ENCODE measurements at regions not wholly inside any gene's neighbourhood (a gene's known extent, or its start where the extent isn't known, plus 50 kb on each side); places are given as distances from the start of the nearest gene placed in this dataset.

DNA sequence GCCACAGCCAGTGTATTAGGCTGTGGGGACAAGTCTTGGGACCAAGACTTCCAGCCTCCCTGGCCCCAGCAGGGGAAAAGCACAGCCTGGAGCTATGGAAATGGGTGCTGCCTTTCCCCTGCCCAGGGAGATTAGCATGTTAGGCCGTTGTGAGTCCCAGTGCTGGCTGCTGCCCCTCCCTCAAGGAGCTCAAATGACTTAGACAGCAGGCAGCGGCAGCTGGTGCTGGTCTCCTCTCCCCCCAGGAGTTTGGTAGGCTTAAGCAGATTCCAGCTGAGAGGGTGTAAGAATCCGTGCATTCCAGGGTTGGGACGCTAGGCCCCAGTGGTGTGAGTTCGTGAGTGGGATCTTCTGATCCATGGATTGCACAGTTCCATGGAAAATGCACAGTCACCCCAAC is 301.5 kb upstream of the PHF14 start:
- ATAC-seq (ENCODE audit: insufficient read depth, low FRiP score), result no peak
- Histone ChIP-seq H3K36me3 (ENCODE audit: control insufficient read depth in 4 of 4, insufficient read depth in 4 of 4, low read length in 4 of 4) (no peaks in the 10 kb centered on the region), H3K4me1 (ENCODE audit: control insufficient read depth in 5 of 5, insufficient read depth in 5 of 5, low read length in 5 of 5) (no peaks in the 10 kb centered on the region), H3K9me3 (ENCODE audit: control insufficient read depth in 4 of 4, insufficient read depth in 3 of 4, low read length in 3 of 4) (peaks cover 0 to 3% (median 0%) of the 10 kb centered on the region in 4 donors), H3K27me3 (ENCODE audit: control insufficient read depth in 3 of 3, insufficient read depth in 3 of 3, low read length in 2 of 3) (no peaks in the 10 kb centered on the region), H3K9ac (ENCODE audit: insufficient read depth in 1 of 2, low read length in 2 of 2) (no peak overlapping the region), H3K4me3 (no peak overlapping the region), H3K27ac (ENCODE audit: low read depth in 1 of 2, low read length in 1 of 2) (no peak overlapping the region)
- no peak for DNase-seq
- 79 to 84% methylated on average over 5 of the region's 5 CpGs for WGBS, 2 donors
- TF ChIP-seq, protein P1, sequence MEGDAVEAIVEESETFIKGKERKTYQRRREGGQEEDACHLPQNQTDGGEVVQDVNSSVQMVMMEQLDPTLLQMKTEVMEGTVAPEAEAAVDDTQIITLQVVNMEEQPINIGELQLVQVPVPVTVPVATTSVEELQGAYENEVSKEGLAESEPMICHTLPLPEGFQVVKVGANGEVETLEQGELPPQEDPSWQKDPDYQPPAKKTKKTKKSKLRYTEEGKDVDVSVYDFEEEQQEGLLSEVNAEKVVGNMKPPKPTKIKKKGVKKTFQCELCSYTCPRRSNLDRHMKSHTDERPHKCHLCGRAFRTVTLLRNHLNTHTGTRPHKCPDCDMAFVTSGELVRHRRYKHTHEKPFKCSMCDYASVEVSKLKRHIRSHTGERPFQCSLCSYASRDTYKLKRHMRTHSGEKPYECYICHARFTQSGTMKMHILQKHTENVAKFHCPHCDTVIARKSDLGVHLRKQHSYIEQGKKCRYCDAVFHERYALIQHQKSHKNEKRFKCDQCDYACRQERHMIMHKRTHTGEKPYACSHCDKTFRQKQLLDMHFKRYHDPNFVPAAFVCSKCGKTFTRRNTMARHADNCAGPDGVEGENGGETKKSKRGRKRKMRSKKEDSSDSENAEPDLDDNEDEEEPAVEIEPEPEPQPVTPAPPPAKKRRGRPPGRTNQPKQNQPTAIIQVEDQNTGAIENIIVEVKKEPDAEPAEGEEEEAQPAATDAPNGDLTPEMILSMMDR (IDR thresholded peaks at IDR 0.05; ENCODE audit: control extremely low read depth, extremely low read depth), result no peak

DNA sequence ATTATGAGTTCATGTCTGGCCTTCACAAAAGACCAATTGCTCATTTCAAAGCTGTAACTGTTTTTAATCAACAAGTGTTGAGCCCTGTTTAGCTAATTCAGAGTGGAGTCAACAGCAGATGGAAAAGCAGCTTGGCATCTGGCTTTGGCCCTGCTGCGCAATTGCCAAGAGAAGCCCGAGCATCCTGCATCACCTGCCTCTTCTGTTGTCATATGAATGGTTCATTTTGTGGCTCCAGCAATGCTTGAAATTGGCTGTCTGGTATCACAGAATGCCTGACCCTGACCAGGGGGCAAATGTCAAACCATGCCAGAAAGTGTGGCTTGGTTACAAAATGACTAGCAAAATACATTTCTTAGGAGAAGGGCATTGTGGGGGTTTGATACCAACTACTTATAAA is 296.5 kb upstream of the PHF14 start:
- no peak overlapping the region for H3K9ac ChIP-seq (ENCODE audit: insufficient read depth in 1 of 2, low read length in 2 of 2)
- H3K9me3 ChIP-seq (ENCODE audit: control insufficient read depth in 4 of 4, insufficient read depth in 3 of 4, low read length in 3 of 4), result no peaks in the 10 kb centered on the region
- H3K4me1 ChIP-seq (ENCODE audit: control insufficient read depth in 5 of 5, insufficient read depth in 5 of 5, low read length in 5 of 5), result no peaks in the 10 kb centered on the region
- no peaks in the 10 kb centered on the region for H3K36me3 ChIP-seq (ENCODE audit: control insufficient read depth in 4 of 4, insufficient read depth in 4 of 4, low read length in 4 of 4)
- TF ChIP-seq, protein P1 (IDR thresholded peaks at IDR 0.05; ENCODE audit: control extremely low read depth, extremely low read depth), result no peak
- H3K4me3 ChIP-seq, result no peak overlapping the region
- WGBS, 2 donors, result 92 to 95% methylated on average over 2 of the region's 2 CpGs
- ATAC-seq (ENCODE audit: insufficient read depth, low FRiP score), result no peak
- H3K27ac ChIP-seq (ENCODE audit: low read depth in 1 of 2, low read length in 1 of 2), result no peak overlapping the region
- no peaks in the 10 kb centered on the region for H3K27me3 ChIP-seq (ENCODE audit: control insufficient read depth in 3 of 3, insufficient read depth in 3 of 3, low read length in 2 of 3)
- DNase-seq, result no peak

DNA sequence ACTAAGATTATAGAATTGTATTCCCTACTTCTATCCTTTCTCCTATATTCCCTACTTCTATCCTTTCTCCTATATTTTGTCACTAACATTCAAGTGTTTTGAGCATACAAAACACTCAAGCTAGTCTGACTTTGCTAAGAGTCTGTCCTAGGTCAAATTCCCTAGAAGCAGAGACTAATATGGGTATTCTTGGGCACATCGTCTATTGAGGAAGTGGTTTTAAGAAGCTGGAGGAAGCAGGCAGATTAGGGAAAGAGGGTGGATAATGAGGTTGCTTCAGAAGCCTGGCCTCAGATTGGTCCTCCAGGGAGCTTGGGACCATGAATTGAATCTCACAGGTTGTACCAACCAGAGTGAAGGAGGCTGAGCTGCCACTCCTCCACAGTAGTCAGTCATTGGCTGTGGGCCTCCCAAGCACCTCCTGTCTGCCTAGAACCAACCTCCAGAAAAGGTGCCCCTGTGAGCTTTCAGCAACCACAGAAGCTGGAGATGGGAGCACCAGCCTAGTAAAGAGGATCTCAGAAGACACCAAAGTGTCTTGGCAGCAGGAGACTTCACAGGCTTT is 295.9 kb upstream of the PHF14 start:
- no peaks in the 10 kb centered on the region for H3K27me3 ChIP-seq (ENCODE audit: control insufficient read depth in 3 of 3, insufficient read depth in 3 of 3, low read length in 2 of 3)
- no peaks in the 10 kb centered on the region for H3K36me3 ChIP-seq (ENCODE audit: control insufficient read depth in 4 of 4, insufficient read depth in 4 of 4, low read length in 4 of 4)
- 26 to 56% methylated on average over 1 of the region's 1 CpG for WGBS, 2 donors
- no peaks in the 10 kb centered on the region for H3K4me1 ChIP-seq (ENCODE audit: control insufficient read depth in 5 of 5, insufficient read depth in 5 of 5, low read length in 5 of 5)
- DNase-seq (no peak), ATAC-seq (ENCODE audit: insufficient read depth, low FRiP score) (no peak)
- no peak overlapping the region for H3K9ac ChIP-seq (ENCODE audit: insufficient read depth in 1 of 2, low read length in 2 of 2)
- no peaks in the 10 kb centered on the region for H3K9me3 ChIP-seq (ENCODE audit: control insufficient read depth in 4 of 4, insufficient read depth in 3 of 4, low read length in 3 of 4)
- no peak overlapping the region for H3K4me3 ChIP-seq
- TF ChIP-seq, protein P1 (IDR thresholded peaks at IDR 0.05; ENCODE audit: control extremely low read depth, extremely low read depth), result no peak
- no peak overlapping the region for H3K27ac ChIP-seq (ENCODE audit: low read depth in 1 of 2, low read length in 1 of 2)

DNA sequence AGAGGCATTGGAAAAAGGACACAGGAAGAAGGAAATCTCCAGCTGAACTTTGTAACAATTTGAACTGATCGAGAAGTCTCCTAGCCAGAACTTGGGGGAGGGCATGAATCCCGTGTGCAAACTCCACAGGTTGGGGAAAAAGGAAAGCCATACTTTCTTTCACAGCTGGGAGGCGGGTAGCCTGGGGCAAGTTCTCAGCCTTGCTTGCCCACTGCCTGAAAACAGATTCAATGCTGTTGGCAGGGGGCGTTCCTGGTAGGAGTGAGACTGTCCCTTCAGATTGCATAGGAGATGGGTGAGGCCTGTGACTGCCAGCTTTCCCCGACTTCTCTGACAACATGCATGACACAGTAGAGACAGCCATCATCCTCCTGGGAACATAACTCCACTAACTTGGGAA is 289.1 kb upstream of the PHF14 start:
- TF ChIP-seq, protein P1 (IDR thresholded peaks at IDR 0.05; ENCODE audit: control extremely low read depth, extremely low read depth), result no peak
- no peak for ATAC-seq (ENCODE audit: insufficient read depth, low FRiP score)
- no peak for DNase-seq
- Histone ChIP-seq H3K27ac (ENCODE audit: low read depth in 1 of 2, low read length in 1 of 2) (no peak overlapping the region), H3K9ac (ENCODE audit: insufficient read depth in 1 of 2, low read length in 2 of 2) (no peak overlapping the region), H3K9me3 (ENCODE audit: control insufficient read depth in 4 of 4, insufficient read depth in 3 of 4, low read length in 3 of 4) (peaks cover 0 to 3% (median 0%) of the 10 kb centered on the region in 4 donors), H3K4me3 (no peak overlapping the region), H3K36me3 (ENCODE audit: control insufficient read depth in 4 of 4, insufficient read depth in 4 of 4, low read length in 4 of 4) (no peaks in the 10 kb centered on the region), H3K27me3 (ENCODE audit: control insufficient read depth in 3 of 3, insufficient read depth in 3 of 3, low read length in 2 of 3) (no peaks in the 10 kb centered on the region), H3K4me1 (ENCODE audit: control insufficient read depth in 5 of 5, insufficient read depth in 5 of 5, low read length in 5 of 5) (no peaks in the 10 kb centered on the region)
- WGBS, 2 donors, result 87 to 90% methylated on average over 5 of the region's 5 CpGs
